ENCODE measurements at regions not wholly inside any gene's neighbourhood (a gene's known extent, or its start where the extent isn't known, plus 50 kb on each side); places are given as distances from the start of the nearest gene placed in this dataset.
"Not testable (repeated sequence)": the region's sequence is repeated elsewhere in the genome, so short reads cannot be mapped to it uniquely, and the experiment has no call there.

- Mint-ChIP-seq H3K4me1 (no peaks in the 10 kb centered on the region), H3K27me3 (no peaks in the 10 kb centered on the region), H3K9me3 (ENCODE audit: low read depth) (peaks cover 3% of the 10 kb centered on the region), H3K27ac (no peak overlapping the region), H3K36me3 (no peaks in the 10 kb centered on the region), H3K4me3 (no peak overlapping the region)
- CTCF ChIA-PET, result no interaction called here
- ATAC-seq, result no peak
- no peak for DNase-seq
These were observed 58.9 kb downstream of the OR5AK2 start for GRCh38 chr11:57047610-57048009.

- H3K4me3 Mint-ChIP-seq, result no peak overlapping the region
- ATAC-seq (no peak), DNase-seq (no peak)
- H3K27me3 Mint-ChIP-seq, result no peaks in the 10 kb centered on the region
- H3K36me3 Mint-ChIP-seq, result no peaks in the 10 kb centered on the region
- no peaks in the 10 kb centered on the region for H3K4me1 Mint-ChIP-seq
- H3K9me3 Mint-ChIP-seq (ENCODE audit: low read depth), result no peaks in the 10 kb centered on the region
- CTCF ChIA-PET, result no interaction called here
- H3K27ac Mint-ChIP-seq, result no peak overlapping the region
These were observed 61.0 kb downstream of the OR5AK2 start for GRCh38 chr11:57049749-57050148.

- no peak overlapping the region for H3K27ac Mint-ChIP-seq
- no peaks in the 10 kb centered on the region for H3K27me3 Mint-ChIP-seq
- ATAC-seq (no peak), DNase-seq (no peak)
- no peaks in the 10 kb centered on the region for H3K9me3 Mint-ChIP-seq (ENCODE audit: low read depth)
- no peaks in the 10 kb centered on the region for H3K36me3 Mint-ChIP-seq
- no peak overlapping the region for H3K4me3 Mint-ChIP-seq
- no peaks in the 10 kb centered on the region for H3K4me1 Mint-ChIP-seq
- CTCF ChIA-PET, result no interaction called here
These were observed 66.1 kb downstream of the OR5AK2 start for GRCh38 chr11:57054817-57055216.

GRCh38 chr11:57055744-57056143 lies 67.0 kb downstream of the OR5AK2 start:
- no peak overlapping the region for H3K27ac Mint-ChIP-seq
- DNase-seq (no peak), ATAC-seq (no peak)
- H3K4me3 Mint-ChIP-seq, result no peak overlapping the region
- no peaks in the 10 kb centered on the region for H3K4me1 Mint-ChIP-seq
- H3K27me3 Mint-ChIP-seq, result no peaks in the 10 kb centered on the region
- H3K36me3 Mint-ChIP-seq, result no peaks in the 10 kb centered on the region
- peaks cover 2% of the 10 kb centered on the region for H3K9me3 Mint-ChIP-seq (ENCODE audit: low read depth)
- CTCF ChIA-PET, result no interaction called here

- Mint-ChIP-seq H3K27ac (no peak overlapping the region), H3K4me1 (no peaks in the 10 kb centered on the region), H3K27me3 (no peaks in the 10 kb centered on the region), H3K4me3 (no peak overlapping the region), H3K36me3 (no peaks in the 10 kb centered on the region), H3K9me3 (ENCODE audit: low read depth) (peaks cover 2% of the 10 kb centered on the region)
- ATAC-seq (no peak), DNase-seq (no peak)
- CTCF ChIA-PET, result no interaction called here
These were observed 68.0 kb downstream of the OR5AK2 start for GRCh38 chr11:57056735-57057134.

- Mint-ChIP-seq H3K27ac (no peak overlapping the region), H3K4me1 (no peaks in the 10 kb centered on the region), H3K27me3 (no peaks in the 10 kb centered on the region), H3K9me3 (ENCODE audit: low read depth) (peaks cover 2% of the 10 kb centered on the region), H3K4me3 (no peak overlapping the region), H3K36me3 (no peaks in the 10 kb centered on the region)
- ATAC-seq (no peak), DNase-seq (no peak)
- CTCF ChIA-PET, result no interaction called here
These were observed 68.8 kb downstream of the OR5AK2 start for GRCh38 chr11:57057561-57057960.

- DNase-seq; H3K36me3 Mint-ChIP-seq; H3K4me1 Mint-ChIP-seq; CTCF ChIA-PET; H3K27ac Mint-ChIP-seq; ATAC-seq; H3K4me3 Mint-ChIP-seq; H3K27me3 Mint-ChIP-seq; H3K9me3 Mint-ChIP-seq (ENCODE audit: low read depth): not testable (repeated sequence)
These were observed 74.2 kb downstream of the OR5AK2 start for GRCh38 chr11:57062957-57063356.

GRCh38 chr11:57069942-57070341 lies 81.2 kb downstream of the OR5AK2 start:
- DNase-seq, result no peak
- CTCF ChIA-PET, result no interaction called here
- ATAC-seq, result no peak
- Mint-ChIP-seq H3K4me3 (no peak overlapping the region), H3K36me3 (no peaks in the 10 kb centered on the region), H3K27me3 (no peaks in the 10 kb centered on the region), H3K9me3 (ENCODE audit: low read depth) (no peaks in the 10 kb centered on the region), H3K4me1 (no peaks in the 10 kb centered on the region), H3K27ac (no peak overlapping the region)

- CTCF ChIA-PET, result no interaction called here
- Mint-ChIP-seq H3K9me3 (ENCODE audit: low read depth) (no peaks in the 10 kb centered on the region), H3K36me3 (no peaks in the 10 kb centered on the region), H3K4me1 (no peaks in the 10 kb centered on the region), H3K27me3 (no peaks in the 10 kb centered on the region), H3K27ac (no peak overlapping the region), H3K4me3 (no peak overlapping the region)
- DNase-seq (no peak), ATAC-seq (no peak)
These were observed 83.1 kb downstream of the OR5AK2 start for GRCh38 chr11:57071829-57072228.

- CTCF ChIA-PET, result no interaction called here
- DNase-seq (no peak), ATAC-seq (no peak)
- H3K27me3 Mint-ChIP-seq, result no peaks in the 10 kb centered on the region
- no peak overlapping the region for H3K27ac Mint-ChIP-seq
- no peaks in the 10 kb centered on the region for H3K9me3 Mint-ChIP-seq (ENCODE audit: low read depth)
- no peaks in the 10 kb centered on the region for H3K4me1 Mint-ChIP-seq
- H3K4me3 Mint-ChIP-seq, result no peak overlapping the region
- H3K36me3 Mint-ChIP-seq, result no peaks in the 10 kb centered on the region
These were observed 83.9 kb downstream of the OR5AK2 start for GRCh38 chr11:57072640-57073039.

GRCh38 chr11:57073128-57073527 lies 84.4 kb downstream of the OR5AK2 start:
- DNase-seq, result no peak

GRCh38 chr11:57081356-57081755 lies 92.6 kb downstream of the OR5AK2 start:
- no peak for ATAC-seq
- Mint-ChIP-seq H3K4me1 (no peaks in the 10 kb centered on the region), H3K27me3 (no peaks in the 10 kb centered on the region), H3K27ac (no peak overlapping the region), H3K4me3 (no peak overlapping the region), H3K36me3 (no peaks in the 10 kb centered on the region), H3K9me3 (ENCODE audit: low read depth) (no peaks in the 10 kb centered on the region)
- no peak for DNase-seq
- CTCF ChIA-PET, result no interaction called here

More at GRCh38 chr11:57073128-57073527, 84.4 kb downstream of the OR5AK2 start:
- Mint-ChIP-seq H3K27ac (no peak overlapping the region), H3K9me3 (ENCODE audit: low read depth) (no peaks in the 10 kb centered on the region), H3K36me3 (no peaks in the 10 kb centered on the region), H3K4me3 (no peak overlapping the region), H3K27me3 (no peaks in the 10 kb centered on the region), H3K4me1 (no peaks in the 10 kb centered on the region)
- no peak for ATAC-seq
- CTCF ChIA-PET, result no interaction called here

GRCh38 chr11:57082125-57082524 lies 93.4 kb downstream of the OR5AK2 start:
- DNase-seq (no peak), ATAC-seq (no peak)
- H3K4me1 Mint-ChIP-seq, result no peaks in the 10 kb centered on the region
- H3K36me3 Mint-ChIP-seq, result no peaks in the 10 kb centered on the region
- no peak overlapping the region for H3K4me3 Mint-ChIP-seq
- H3K27ac Mint-ChIP-seq, result no peak overlapping the region
- no peaks in the 10 kb centered on the region for H3K9me3 Mint-ChIP-seq (ENCODE audit: low read depth)
- H3K27me3 Mint-ChIP-seq, result no peaks in the 10 kb centered on the region
- CTCF ChIA-PET, result no interaction called here

GRCh38 chr11:57083641-57084385 lies 95.1 kb downstream of the OR5AK2 start:
- no peak overlapping the region for H3K4me3 Mint-ChIP-seq
- H3K36me3 Mint-ChIP-seq, result no peaks in the 10 kb centered on the region
- DNase-seq (no peak), ATAC-seq (no peak)
- no peaks in the 10 kb centered on the region for H3K4me1 Mint-ChIP-seq
- no peak overlapping the region for H3K27ac Mint-ChIP-seq
- H3K27me3 Mint-ChIP-seq, result no peaks in the 10 kb centered on the region
- no peaks in the 10 kb centered on the region for H3K9me3 Mint-ChIP-seq (ENCODE audit: low read depth)
- CTCF ChIA-PET, result no interaction called here

GRCh38 chr11:57085611-57086010 lies 96.1 kb upstream of the LRRC55 start:
- Mint-ChIP-seq H3K4me1 (no peaks in the 10 kb centered on the region), H3K36me3 (no peaks in the 10 kb centered on the region), H3K27ac (no peak overlapping the region), H3K4me3 (no peak overlapping the region), H3K27me3 (no peaks in the 10 kb centered on the region), H3K9me3 (ENCODE audit: low read depth) (no peaks in the 10 kb centered on the region)
- DNase-seq (no peak), ATAC-seq (no peak)
- CTCF ChIA-PET, result no interaction called here

Measured in activated CD8-positive, alpha-beta memory T cell treated with anti-CD3 and anti-CD28 coated beads, Interleukin-2, amount 10 ng/mL, durations not matched to agents 7 days and 5 days (primary cell).